ENCODE measurements at regions not wholly inside any gene's neighbourhood (a gene's known extent, or its start where the extent isn't known, plus 50 kb on each side); places are given as distances from the start of the nearest gene placed in this dataset.

DNA sequence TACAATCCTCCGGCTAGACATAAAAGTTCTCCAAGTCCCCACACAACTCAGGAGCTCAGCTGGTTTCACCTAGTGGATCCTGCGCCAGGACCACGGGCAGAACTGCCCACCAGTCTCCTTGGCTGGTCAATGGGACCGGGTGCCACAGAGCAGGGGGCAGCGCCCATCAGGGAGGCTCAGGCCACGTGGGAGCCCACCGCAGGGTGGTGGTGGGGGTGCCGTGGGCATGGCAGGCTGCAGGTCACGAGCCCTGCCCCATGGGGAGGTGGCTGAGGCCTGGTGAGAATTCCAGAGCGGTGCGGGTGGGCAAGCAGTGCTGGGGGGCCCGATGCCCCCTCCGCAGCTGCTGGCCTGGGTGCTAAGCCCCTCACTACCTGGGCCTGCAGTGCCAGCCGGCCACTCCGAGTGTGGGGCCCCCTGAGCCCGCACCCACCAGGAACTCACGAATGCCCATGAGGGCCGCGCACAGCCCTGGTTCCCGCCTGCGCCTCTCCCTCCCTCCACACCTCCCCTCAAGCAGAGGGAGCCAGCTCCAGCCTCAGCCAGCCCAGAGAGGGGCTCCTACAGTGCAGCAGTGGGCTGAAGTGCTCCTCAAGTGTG, 1091.9 kb upstream of the TENM4 start:
- no peak for DNase-seq

DNA sequence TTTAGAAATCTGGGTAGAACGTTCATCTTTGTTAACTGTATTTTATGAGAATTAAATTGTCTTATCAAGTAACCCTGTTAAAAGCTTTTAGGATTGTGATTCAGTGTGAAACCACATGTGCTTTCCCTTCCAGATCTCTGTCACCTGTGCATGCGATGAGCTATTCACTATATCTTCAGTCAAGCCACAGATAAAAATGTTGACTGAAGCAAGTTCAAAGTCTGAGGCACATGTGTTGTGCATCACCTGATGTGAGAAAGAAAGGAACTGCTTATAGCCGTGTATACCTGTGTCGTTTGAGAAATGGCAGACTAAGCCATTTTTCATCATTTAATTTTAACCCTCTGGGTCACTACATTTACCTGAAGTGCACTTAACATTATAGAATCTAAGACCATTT, 1088.9 kb upstream of the TENM4 start:
- no peak for DNase-seq

DNA sequence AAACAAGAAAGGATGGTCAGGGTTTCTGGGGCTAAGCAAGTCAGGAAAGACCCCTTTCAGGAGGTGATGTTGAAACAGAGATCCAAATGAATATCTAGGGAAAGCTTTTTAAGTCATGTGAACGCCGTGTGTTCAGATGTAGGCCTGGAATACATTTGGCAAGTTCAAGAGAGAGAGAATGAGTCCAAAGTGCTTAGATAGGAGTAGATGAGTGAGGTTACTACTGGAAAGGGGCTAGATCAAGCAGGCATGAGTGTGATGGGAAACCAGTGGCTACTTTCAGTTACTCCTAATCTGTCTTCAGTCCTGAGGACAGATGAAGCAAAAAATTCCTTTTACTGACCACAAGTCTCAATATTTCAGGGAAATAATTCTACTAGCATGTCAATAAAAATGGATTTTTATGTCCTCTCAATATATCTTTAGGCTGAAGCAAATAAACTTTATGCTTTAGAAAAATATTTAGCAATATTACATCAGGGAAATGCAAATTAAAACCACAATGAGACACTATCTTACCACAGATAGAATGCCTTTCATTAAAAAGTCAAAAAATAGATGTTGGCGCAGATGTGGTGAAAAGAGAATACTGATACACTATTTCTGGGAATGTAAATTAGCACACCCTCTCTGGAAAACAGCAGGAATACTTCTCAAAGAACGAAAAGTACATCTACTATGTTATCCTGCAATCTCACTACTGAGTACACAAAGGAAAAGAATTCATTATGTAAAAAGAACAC, 1085.0 kb upstream of the TENM4 start:
- DNase-seq = no peak

DNA sequence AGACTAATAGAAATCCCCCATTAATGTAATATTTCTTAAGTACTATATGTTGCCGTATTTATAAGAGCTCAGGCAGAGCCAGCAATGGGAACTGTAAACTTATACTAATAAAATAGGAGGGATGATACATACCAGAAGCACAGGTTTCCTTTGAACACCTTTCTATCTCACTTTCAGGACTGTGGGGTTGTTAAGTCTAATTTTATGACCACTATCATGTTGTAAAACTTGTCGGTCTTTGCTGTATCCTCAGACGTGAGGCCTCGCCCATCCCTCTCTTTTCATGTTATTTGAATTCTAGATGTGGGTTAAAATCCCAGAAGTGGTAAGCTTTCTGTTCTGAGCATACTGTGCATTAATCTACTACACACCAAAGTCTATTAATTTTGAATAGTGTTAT, 1083.5 kb upstream of the TENM4 start:
- no peak for DNase-seq

DNA sequence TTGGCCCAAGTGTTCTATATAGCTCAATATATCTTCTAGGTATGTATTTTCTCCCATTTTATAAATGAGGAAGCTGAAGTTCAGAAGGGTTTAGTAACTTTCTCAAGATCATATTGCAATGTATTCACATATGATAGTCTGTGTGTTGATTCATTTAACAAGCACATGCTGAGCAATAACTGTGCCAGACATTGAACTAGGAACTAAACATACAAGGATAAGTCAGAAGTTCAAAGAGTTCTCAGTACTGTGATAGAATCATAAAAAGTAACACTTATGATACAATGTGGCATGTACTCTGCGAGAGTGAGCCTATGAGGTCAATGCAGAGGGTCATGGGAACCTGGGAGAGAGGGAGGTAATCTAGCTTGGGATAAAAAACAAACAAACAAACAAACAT, 1082.2 kb upstream of the TENM4 start:
- DNase-seq = no peak

DNA sequence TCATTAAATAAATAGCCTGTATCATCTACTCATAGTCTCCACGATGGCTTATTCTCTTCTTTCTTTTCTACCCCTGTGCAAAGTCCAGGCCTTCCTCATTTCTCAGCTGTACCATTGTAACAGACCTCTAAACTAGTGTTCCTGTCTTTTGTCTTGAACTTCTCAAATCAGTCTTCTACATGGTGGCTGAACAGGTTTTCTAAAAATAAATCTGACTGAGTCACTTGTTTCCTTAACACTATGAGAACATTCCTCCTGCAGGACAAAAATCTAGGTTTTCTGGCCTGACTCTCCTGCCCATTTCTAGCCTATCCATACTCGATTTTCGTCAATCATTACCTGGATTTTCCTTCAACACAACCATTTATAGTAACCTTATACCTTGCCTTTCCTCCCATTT, 1080.8 kb upstream of the TENM4 start:
- DNase-seq = no peak

DNA sequence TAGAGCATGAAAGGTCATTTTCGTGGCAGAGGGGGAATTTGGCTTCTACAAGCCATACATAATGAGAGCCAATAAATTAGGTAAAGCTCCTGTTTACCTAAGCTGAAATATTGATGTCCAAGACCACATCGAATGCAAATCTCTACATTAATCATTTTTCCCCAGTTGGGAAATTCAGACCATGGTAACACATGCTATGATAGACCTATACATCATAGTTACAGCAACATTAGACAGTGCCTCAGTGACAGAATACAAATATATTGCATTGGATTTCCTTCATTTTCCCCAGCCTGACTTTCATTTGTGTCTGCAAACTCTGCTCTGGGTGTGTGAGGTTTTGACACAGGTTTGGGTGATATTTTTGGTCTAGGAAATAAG, 1079.7 kb upstream of the TENM4 start:
- no peak for DNase-seq

DNA sequence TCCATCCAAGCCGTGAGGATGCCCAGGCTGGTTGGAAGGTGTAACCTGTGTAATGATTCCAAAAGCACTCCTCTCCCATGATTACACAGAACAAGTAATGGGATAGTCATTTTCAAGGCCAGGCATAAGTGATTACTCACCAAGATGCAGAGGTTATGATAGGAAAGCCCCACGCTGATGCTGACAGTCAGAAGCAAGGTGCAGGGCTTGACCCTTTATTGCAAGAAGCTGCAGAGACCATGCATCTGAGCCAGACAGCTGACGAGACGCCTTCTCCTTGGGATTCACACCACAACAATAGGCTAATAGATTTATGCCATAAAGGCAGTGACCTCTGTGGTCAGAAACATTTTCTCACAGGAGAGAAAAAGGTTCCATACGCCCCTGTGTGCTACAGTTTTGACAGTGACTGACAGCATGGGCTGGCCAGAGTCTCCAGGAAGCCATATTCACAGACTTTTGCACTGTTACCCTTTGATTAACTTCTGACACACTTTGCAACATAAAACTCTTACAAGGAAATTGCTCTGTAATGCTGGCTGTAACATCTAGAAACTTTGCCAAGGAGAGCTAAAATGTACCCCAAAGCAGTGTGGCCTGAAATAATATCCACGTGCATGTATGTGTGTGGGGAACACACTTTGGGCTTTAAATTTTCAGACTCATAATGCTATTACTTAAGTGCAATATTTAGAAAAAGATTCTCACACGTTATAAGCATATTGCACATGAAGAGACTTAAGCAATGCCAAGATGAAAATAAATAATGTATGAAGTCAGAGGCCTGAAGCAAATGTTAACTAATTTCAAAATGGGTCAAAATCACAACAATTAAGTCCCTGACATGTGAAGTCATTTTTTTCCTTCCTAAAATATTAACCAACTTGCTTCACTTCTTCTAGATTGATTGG, 1079.0 kb upstream of the TENM4 start:
- no peak for DNase-seq

DNA sequence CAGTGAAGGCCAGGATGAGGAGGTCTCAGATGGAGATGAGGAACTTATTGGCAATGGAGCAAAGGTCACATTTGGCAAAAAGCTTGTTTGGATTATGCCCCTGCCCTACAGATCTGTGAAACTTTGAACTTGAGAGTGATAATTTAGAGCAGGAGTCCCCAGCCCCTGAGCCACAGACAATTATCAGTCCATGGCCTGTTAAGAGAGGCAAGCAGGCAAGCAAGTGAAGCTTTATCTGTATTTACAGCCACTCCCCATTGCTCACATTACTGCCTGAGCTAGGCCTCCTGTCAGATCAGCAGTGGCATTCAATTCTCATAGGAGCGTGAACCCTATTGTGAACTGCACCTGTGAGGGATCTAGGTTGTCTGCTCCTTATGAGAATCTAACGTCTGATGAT, 1076.9 kb upstream of the TENM4 start:
- DNase-seq = no peak

DNA sequence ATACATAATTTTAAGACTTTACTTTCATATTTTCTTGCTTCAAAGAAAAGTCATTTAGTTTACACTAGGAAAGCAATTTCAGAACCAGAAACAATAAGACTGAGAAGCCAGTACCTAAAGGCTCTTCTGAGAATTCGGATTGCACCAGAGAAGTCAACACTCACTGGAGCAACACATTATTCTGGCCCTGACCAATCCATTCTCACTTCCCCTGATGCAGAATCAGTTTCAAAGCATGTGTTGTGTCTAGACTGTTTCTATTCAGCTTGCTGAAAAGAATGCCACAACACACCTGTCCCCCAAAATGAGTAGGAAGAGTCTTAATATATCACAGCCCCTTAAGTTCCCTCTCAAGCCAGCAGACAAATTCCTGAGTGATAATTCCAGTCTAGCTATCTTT, 1074.3 kb upstream of the TENM4 start:
- no peak for DNase-seq

DNA sequence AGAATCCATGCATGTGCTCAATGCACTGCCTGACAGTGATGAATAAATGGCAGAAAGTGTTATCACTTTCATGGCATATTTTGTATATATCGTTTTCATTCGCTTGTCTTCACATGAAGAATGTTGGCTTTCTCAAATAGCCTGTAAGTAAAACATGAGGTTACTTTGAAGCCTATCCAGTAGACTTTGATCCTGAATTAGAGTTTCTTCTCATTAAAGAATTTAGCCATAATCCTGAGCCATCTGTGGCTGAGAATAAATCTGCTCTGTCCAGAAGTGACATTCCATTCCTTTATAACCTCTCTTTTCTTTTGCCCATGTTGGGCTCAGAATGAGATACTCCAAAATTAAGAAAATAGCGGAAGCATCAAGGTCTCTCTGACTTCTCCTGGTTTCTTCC, 1071.7 kb upstream of the TENM4 start:
- DNase-seq = no peak

DNA sequence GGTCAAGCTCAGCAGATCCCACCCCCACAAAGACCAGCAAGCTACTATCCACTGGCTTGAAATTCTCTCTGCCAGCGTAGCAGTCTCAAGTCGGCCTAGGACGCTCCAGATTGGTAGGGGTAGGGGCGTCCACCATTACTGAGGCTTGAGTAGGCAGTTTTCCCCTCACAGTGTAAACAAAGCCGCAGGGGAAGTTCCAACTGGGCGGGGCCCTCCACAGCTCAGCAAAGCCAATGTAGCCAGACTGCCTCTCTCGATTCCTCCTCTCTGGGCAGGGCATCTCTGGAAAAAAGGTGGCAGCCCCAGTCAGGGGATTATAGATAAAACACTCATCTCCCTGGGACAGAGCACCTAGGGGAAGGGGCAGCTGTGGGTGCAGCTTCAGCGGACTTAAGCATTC, 1064.9 kb upstream of the TENM4 start:
- no peak for DNase-seq

DNA sequence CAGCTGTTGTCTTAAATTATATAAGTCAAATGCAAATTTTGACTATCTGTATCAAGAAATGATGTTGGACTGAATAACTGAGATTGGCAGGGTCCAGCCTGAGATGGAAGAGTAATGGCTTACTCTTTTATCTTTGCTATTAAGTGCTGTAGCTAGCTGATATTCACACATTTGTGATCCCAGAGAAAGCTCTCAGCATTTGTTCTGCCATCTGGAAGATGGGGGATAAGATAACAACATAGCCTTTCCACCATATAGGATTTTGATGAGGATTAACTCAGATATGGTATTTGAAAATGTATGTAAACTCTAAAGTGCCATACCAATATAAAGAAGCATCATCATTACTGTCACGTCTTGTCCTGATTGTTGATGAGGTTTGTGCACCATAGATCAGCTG, 1063.2 kb upstream of the TENM4 start:
- DNase-seq = no peak

DNA sequence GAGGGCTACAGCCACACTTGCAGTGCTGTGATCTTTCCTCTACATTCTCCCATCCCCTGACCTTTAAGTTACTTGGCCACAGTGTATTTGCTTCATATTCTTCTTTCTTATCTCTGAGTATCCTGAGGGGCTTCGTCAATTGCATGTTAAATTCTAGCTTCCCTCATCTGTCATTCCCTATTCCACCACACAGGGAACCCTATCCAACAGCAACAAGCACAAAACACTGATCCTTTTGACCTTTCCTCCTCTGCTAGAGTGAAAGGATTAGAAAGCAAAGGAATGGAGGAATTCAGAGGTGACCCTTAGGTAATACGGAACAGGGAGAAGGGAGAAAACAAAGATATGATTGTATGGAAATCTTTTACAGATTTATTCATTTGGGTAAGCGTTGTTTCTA, 1061.7 kb upstream of the TENM4 start:
- no peak for DNase-seq

DNA sequence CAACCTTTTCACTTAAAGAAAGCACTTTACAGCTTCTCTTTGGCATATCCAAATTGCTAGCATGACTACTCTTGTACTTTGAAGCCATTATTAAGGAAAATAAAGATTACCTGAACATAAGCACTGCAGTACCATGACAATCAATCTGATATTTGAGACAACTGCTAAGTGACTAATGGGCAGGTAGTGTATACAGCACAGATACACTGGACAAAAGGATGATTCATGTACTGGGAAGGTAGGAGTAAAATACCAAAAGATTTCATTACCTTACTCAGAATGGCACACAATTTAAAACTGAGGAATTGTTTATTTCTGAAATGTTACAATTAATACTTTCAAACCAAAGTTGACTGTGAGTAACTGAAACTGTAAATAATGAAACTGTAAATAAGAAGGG, 1054.3 kb upstream of the TENM4 start:
- no peak for DNase-seq

DNA sequence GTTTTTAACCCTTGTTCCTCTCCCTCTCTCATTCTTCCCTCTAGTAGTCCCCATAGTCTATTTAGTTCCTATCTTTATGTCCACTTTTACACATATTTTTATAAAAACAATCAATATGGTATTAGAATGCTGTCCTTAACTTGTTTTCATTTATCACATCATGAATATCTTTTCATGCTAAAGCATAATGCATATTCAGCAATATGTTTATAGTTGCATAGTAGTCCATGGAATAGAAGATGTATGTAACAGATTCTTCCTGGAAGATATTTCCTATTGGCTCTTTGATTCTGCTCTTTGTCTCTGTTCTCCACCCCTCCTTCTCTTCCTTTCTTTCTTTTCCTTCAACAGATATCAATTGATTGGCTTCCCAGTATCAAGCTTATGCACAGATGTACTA, 1047.1 kb upstream of the TENM4 start:
- no peak for DNase-seq

DNA sequence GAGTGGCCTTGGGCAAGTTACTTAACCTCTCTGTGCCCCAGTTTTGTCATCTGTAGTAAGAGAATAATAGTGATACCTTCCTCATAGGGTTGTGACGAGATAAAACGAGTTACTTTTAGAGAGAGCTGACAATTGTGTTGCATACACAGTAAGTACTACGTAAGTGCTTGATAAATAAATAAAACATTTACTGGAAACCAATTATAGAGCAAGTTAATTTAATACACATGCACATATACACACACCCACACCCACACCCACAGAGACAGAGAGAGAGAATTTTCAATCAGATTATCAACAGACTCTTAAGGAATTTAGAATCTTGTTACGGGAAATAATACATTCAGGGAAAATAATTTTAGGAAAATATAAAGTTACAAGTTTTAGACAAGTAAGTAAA, 1045.8 kb upstream of the TENM4 start:
- no peak for DNase-seq

DNA sequence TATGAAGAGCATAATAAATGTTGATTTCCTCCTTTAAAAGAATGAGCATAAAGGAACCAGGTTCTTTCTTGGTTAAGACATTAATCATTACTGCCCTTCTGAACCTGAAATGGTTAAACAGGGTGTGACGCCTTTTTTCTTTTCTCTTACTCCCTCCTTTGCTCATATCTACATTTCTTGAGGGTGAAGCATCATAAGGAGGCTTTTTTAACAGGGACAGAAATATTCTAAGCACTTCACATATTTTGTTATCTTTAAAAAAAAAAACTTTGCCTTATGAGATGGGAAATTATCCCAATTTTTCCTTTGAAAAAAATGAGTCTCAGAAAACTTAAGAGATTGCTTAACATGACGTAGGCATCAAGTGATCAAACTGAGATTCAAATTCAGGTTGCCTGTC, 1036.3 kb upstream of the TENM4 start:
- DNase-seq = no peak

DNA sequence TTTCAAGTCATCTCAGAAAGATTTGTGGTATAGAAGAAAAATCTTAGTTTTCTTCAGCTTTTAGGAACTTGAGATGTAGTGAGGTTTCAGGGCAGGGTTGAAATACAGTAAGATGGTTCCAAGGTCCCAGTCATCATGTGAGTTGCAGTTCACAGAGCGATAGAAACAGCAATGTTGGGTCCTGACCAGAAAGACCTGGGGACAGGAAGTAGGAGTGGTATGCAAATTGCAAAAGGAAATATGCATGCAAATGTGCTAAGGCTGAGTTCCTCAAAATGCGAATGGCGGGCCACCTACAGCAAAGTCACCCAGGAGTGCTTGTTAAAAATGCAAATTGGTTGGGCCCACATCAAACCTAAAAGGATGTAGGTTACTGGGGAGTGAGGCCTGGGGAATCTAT, 1032.7 kb upstream of the TENM4 start:
- no peak for DNase-seq

DNA sequence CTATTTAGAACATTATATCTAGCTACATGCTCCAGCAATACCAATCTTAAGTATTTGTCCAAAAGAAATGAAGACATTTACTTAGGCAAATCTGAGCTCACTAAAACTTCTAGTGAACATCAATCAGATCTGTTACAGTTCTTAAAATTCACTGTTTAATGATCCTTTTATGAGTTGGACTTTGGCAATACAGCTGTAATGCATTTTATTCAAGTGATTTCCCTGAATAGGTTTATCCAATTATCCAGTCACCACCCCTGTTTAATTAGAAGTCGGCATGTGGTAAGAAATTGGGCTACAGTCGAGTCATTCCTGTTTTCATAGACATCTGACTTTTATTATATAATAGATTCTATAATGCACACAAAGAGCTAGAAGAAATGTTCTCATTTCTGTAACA, 1029.0 kb upstream of the TENM4 start:
- DNase-seq = no peak

DNA sequence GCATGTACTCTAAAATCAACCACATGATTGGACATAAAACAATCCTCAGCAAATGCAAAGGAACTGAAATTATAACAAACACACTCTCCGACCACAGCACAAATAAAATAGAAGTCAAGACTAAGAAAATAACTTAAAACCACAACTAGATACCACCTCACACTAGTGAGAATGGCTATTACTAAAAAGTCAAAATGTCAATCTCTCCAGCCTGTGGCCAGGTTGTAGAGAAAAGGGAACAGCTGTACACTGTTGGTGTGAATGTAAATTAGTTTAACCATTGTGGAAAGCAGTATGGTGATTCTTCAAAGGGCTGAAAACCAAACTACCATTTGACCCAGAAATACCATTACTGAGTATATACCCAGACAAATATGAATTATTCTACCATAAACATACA, 1025.7 kb upstream of the TENM4 start:
- no peak for DNase-seq

DNA sequence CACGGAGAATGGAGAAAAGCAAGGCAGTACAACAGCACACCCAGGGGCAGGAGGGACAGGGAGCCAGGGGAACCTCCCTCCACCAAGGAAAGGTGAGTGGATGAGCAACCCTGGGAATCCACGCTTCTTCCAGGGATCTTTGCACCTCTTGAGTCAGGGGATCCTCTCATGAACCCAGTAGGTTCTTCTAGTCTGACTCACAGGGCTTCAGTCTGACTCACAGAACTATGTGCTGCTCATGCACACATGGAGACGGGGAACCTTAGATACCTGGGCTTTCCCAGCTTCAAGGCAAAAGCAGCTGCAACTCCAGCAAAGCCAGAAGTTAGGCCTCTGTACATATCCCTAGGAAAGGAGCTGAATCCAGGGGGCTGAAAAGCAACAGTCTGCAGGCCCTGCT, 1021.4 kb upstream of the TENM4 start:
- DNase-seq = no peak

DNA sequence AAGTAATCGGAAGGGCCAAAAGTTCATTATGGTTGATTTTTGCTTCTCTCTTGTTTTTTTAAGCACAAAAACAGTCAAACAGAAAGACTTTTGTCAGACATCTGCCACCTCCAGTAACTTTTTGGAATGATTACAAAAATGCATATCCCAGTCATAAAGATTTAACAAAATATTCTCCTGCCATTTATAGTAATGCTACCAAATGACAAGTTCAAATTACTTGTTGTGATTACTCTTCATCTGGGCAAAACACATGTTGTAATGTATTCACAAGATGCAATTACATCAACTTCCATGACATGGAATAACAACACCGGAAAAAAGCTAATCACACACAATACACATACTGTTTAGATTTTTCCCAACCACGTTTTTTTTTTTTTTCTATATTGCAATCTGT, 1017.5 kb upstream of the TENM4 start:
- no peak for DNase-seq

DNA sequence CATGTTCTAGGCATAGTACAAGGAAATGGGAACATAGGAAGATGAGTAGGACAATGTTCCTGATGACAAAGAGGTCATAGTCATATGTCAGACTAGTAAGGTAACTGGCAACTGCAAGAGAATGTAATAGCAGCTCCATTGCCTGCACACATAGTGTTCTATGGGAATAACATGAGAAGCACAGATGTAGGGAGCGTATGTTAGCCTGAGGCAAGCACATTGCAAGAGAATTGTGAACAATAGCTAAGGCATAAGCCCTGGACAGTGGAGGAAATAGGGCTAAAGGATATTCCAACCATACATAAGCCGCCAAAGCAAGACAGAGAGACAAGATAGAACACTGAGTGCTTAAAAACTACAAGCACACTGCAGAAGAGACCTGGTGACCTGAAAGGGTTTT, 1017.0 kb upstream of the TENM4 start:
- no peak for DNase-seq

Data from midbrain (tissue), 1 donor.